GM12865 (cell line): ENCODE measurements at regions not wholly inside any gene's neighbourhood (a gene's known extent, or its start where the extent isn't known, plus 50 kb on each side); places are given as distances from the start of the nearest gene placed in this dataset.

Experiments used
- DNase-seq: peaks from one replicate; pipeline ENCODE4 v3.0.0; 2010; ENCODE audit warnings: low read depth
- H3K4me3 ChIP-seq: 2 replicates; pipeline ENCODE4 v1.5.1; 2011; ENCODE audit warnings: mild to moderate bottlenecking, low read depth, low read length, control low read depth
- TF ChIP-seq, protein P1 (sequence below): IDR thresholded peaks from 2 replicates; pipeline ENCODE4 v1.5.1; 2011; ENCODE audit warnings: low read length, control low read depth, low read depth, inconsistent platforms; ENCODE audit not compliant: insufficient read depth; ENCODE audit errors: missing control alignments

DNA sequence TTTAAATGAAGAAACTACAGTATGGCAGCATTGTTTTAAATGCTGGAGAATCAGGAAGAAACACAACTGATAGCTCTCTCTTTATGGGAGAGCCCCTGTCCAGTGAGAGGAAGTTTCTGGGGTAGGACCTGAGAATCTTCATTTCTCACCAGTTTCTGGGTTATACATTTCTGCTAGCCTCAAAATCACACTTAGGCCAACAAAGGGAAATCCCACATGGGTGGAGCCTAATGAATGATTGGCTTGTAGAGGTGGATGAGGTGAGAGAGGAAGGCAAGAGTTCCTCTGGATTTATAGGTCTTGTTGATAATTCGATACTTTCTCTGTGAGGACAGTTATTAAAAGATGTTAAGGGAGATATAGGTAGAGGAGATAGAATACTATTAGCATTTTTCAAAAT, 1397.3 kb upstream of the TENM4 start:
- peak; percentile 31 for DNase-seq
- TF ChIP-seq, protein P1, sequence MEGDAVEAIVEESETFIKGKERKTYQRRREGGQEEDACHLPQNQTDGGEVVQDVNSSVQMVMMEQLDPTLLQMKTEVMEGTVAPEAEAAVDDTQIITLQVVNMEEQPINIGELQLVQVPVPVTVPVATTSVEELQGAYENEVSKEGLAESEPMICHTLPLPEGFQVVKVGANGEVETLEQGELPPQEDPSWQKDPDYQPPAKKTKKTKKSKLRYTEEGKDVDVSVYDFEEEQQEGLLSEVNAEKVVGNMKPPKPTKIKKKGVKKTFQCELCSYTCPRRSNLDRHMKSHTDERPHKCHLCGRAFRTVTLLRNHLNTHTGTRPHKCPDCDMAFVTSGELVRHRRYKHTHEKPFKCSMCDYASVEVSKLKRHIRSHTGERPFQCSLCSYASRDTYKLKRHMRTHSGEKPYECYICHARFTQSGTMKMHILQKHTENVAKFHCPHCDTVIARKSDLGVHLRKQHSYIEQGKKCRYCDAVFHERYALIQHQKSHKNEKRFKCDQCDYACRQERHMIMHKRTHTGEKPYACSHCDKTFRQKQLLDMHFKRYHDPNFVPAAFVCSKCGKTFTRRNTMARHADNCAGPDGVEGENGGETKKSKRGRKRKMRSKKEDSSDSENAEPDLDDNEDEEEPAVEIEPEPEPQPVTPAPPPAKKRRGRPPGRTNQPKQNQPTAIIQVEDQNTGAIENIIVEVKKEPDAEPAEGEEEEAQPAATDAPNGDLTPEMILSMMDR, result no peak
- no peak overlapping the region for H3K4me3 ChIP-seq

DNA sequence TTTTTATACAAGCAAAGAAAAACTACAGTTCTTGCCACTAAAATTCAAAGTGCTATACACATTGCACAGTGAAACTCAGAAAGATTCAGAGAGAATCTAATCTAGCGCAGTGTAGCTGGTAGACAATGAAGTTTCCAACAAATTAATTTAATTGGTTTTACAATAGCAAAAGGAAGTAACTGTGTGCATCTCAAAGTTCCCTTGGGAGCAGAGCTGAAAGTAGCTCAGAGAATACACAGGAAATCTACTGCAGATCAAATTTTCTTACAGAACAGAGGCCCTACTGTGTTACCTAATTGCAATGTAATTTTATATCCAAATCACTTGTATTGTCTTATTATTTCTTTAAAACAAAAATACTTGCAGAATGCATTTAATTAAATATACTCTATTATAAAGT, 1396.2 kb upstream of the TENM4 start:
- TF ChIP-seq, protein P1, result no peak
- DNase-seq, result no peak
- no peak overlapping the region for H3K4me3 ChIP-seq

DNA sequence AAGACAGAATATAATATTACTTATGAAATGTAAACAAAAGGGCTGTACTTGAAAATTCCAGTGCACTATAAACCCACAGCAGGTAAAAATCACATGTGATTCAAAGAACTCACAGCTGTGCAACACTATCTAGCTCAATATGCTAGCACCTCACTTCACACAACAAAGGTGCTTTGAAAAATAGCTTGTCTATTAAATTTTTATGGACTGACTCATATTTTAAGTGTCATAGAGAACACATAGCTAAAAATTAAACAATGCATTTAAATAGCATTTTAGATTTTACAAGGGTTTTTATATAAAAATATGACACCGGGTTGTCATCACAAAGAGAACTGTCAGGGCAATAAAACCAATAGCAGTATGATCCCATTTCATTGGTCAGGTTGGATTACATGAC, 1390.5 kb upstream of the TENM4 start:
- H3K4me3 ChIP-seq, result no peak overlapping the region
- TF ChIP-seq, protein P1, result no peak
- DNase-seq, result no peak

DNA sequence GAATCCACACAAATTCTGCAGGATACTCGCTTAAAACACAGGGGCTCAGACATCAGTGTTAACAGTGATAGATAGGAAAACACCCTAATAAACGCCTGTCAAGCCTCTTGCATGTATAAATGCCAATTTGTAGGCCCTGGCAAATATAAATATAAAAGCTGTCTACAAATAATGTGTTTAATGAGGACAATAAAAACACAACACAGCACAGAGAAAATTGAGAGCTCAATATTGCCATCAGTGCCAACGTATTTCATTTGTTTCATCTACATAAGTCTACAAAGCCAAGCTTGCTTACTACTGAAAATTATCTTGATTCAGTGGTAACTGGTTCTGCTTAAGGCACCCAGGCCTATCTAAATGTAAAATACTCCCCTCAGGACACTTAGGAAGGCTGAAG, 1387.0 kb upstream of the TENM4 start:
- TF ChIP-seq, protein P1, result no peak
- no peak overlapping the region for H3K4me3 ChIP-seq

DNA sequence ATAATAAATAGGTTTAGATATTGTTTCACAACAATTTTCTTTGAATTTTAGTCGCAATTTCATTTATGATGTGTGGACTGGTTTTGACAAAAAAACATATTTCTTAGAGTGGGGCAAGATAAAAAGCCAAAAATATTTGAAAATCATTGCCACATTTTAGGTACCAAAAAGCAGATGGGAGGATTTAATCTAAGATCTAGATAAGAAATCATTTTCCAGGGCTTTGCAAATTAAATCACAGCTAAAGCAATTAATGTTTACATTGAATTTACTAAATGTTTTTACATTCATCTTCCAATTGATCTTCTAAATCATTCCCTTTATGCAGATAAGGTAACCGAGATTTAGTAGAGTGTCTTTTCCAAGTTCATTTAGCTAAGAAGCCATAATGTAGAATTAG, 1386.0 kb upstream of the TENM4 start:
- TF ChIP-seq, protein P1, result no peak
- H3K4me3 ChIP-seq, result no peak overlapping the region
- no peak for DNase-seq

More for the DNA sequence above, 1387.0 kb upstream of the TENM4 start:
- DNase-seq, result no peak

DNA sequence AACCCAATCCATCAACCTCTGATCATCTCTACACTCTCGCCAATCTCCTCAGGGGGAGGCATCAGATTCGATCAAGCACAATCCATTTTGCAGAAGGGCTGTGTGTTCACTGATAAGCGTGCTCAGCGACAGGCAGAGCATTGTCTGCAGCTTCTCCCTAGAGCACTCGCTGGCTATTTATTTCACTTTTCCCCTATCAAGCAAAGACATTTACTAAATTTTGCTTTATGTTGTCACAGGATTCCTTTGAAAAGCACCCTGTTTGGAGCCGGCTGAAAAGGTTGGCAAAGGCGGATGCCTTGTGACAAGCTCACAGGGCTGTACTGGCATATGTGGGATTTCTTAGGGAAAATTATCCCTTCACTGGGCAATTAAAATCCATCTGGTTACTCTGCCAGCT, 1381.5 kb upstream of the TENM4 start:
- H3K4me3 ChIP-seq, result no peak overlapping the region
- TF ChIP-seq, protein P1, result no peak
- DNase-seq, result no peak

DNA sequence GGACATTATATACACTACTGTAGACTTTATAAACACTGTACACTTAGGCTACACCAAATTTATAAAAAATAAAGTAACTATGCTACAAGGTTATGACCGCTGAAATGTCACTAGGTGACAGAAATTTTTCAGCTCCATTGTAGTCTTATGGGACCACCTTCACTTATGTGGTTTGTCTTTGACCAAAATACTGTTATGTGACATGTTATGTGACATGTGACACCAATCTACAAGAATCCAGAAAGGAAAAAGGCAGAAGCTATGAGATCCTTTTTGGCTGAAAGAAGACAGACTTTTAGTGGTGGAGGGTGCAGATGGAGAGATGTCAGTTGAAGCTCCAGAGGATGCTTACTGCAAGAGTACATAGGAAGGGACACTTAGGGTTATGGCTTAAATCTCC, 1378.4 kb upstream of the TENM4 start:
- DNase-seq, result no peak
- TF ChIP-seq, protein P1, result no peak

More for the DNA sequence above, 1378.4 kb upstream of the TENM4 start:
- H3K4me3 ChIP-seq, result no peak overlapping the region
